NCI-H748 (cell line): ENCODE measurements at regions not wholly inside any gene's neighbourhood (a gene's known extent, or its start where the extent isn't known, plus 50 kb on each side); places are given as distances from the start of the nearest gene placed in this dataset.

Experiments
- DNase-seq: peaks from one replicate; lab custom pipeline; 2025; ENCODE audit not compliant: unreplicated experiment; lab: John Stamatoyannopoulos, UW

GRCh38 chr17:27991462-27991993 lies 50.9 kb upstream of the NLK start:
- DNase-seq, result no peak
